ENCODE measurements at regions not wholly inside any gene's neighbourhood (a gene's known extent, or its start where the extent isn't known, plus 50 kb on each side); places are given as distances from the start of the nearest gene placed in this dataset.
"Not testable (repeated sequence)": the region's sequence is repeated elsewhere in the genome, so short reads cannot be mapped to it uniquely, and the experiment has no call there.

DNA sequence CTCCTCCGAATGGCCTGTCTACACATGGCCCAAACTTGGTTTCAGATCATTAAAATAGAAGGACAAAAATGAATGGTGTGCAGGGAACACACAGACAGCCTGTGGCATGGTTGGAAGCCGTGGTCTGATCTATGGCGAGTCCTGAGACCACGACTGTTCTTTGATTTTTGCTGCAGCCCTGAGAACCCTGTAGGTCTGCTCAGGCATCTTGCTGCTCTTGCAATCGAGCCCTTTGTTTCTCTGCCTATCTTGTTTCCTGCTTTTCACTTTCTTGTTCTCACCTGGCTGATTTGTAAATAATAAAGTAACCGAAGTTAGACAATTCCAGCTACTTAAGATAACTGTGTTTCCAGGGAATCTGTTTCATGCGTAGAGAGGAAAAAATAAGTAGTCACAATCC, 54.1 kb upstream of the NBPF9 start:
- H3K36me3 Mint-ChIP-seq (ENCODE audit: low read depth); H3K4me1 Mint-ChIP-seq (ENCODE audit: low read depth); H3K4me3 Mint-ChIP-seq (ENCODE audit: unreplicated experiment); H3K27ac Mint-ChIP-seq (ENCODE audit: unreplicated experiment); H3K9me3 Mint-ChIP-seq (ENCODE audit: low read depth); DNase-seq (ENCODE audit: low spot score); H3K27me3 Mint-ChIP-seq (ENCODE audit: low read depth): not testable (repeated sequence)

GRCh38 chr1:149158308-149158707, 55.0 kb upstream of the NBPF9 start:
- H3K4me1 Mint-ChIP-seq (ENCODE audit: low read depth); H3K4me3 Mint-ChIP-seq (ENCODE audit: unreplicated experiment); H3K9me3 Mint-ChIP-seq (ENCODE audit: low read depth); H3K36me3 Mint-ChIP-seq (ENCODE audit: low read depth); DNase-seq (ENCODE audit: low spot score); H3K27ac Mint-ChIP-seq (ENCODE audit: unreplicated experiment); H3K27me3 Mint-ChIP-seq (ENCODE audit: low read depth): not testable (repeated sequence)

GRCh38 chr1:149163063-149163444, 59.7 kb upstream of the NBPF9 start:
- H3K4me1 Mint-ChIP-seq (ENCODE audit: low read depth); H3K27me3 Mint-ChIP-seq (ENCODE audit: low read depth); H3K27ac Mint-ChIP-seq (ENCODE audit: unreplicated experiment); H3K36me3 Mint-ChIP-seq (ENCODE audit: low read depth); H3K9me3 Mint-ChIP-seq (ENCODE audit: low read depth); DNase-seq (ENCODE audit: low spot score): not testable (repeated sequence)
- peak overlapping the region; percentile 55 for H3K4me3 Mint-ChIP-seq (ENCODE audit: unreplicated experiment)

DNA sequence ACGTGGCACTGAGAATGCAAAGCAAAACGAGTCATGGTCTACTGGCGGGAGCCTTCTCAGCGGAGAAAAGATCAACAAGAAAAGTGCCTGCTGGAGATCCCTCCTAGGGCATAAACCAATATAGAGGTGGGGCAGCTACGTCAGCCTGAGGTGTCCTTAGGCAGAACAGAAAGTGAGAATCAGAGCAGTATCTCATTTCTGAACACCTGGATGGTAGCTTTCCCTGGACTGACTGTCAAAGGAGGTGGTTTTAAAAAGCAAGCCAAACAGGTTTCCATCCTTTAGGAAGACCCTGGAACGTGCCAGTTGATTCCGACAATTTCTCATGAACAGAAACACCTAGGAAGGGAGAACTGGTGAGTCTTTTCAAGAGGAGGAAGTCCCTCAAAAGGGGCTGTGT, 71.4 kb upstream of the NBPF9 start:
- DNase-seq (ENCODE audit: low spot score); H3K4me1 Mint-ChIP-seq (ENCODE audit: low read depth); H3K36me3 Mint-ChIP-seq (ENCODE audit: low read depth); H3K9me3 Mint-ChIP-seq (ENCODE audit: low read depth); H3K4me3 Mint-ChIP-seq (ENCODE audit: unreplicated experiment); H3K27me3 Mint-ChIP-seq (ENCODE audit: low read depth); H3K27ac Mint-ChIP-seq (ENCODE audit: unreplicated experiment): not testable (repeated sequence)

DNA sequence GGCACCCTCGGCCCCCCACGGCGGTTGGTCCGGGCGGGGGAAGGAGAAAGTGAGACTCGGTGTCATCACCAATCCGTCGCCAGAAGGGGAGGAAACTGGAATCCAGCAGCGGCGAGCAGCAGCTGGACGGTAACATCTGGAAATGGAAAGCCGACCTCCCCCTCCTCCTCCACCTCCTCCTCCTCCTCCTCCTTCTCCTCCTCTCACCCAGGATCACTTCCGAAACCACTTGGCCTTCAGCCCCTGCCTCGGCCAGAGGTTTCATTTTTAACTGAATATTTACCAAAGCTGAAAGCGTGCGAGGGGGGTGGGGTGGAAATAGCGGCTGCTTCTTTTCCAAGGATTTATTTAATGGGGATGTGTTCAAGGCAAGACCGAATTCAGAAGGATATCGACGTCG, 72.5 kb upstream of the NBPF9 start:
- H3K9me3 Mint-ChIP-seq (ENCODE audit: low read depth); H3K27me3 Mint-ChIP-seq (ENCODE audit: low read depth); H3K36me3 Mint-ChIP-seq (ENCODE audit: low read depth); H3K4me1 Mint-ChIP-seq (ENCODE audit: low read depth); DNase-seq (ENCODE audit: low spot score): not testable (repeated sequence)
- Mint-ChIP-seq H3K27ac (ENCODE audit: unreplicated experiment) (peak overlapping the region; percentile 69), H3K4me3 (ENCODE audit: unreplicated experiment) (peak overlapping the region; percentile 69)

DNA sequence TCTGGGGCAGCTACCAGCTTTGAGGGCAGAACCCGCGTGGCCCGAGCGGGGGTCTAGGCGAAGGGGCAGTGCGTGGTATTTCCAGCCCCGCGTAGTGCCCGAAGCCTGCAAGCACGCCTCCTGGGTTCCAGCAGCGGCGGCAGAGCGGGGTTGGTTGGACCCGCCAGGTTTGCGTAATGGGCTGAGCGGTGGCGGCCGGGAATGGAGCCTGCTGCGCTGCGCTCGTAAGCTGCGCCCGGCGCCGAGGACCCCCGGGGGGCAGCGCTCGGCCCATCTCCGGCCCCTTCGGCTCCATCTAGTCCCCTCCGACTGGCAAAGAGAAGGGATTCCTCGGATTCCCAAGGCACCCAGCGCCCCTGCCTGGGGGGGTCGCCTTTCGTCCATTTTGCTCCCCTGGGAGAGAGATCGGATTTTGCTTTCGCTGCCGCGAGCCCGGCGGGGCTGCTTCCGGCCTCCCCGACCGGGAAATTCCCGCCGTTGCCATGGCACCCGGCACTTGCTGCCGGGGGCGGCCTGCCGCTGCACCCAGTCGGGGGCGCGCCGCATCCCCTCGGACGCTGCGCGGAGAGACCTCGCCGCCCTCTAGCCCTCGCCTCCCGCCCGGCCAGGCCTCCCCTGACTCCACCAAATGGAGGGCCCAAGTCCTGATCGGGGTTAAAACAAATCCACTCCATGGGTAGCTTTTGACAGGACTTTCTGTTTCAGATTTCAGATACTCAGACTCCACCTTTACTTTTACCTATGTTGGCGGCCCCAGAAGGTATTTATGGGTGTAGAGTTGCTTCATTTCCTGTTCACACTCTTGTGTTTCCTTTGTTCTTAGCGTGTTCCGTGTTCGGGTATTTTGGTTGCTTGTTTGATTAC, 73.3 kb upstream of the NBPF9 start:
- H3K4me1 Mint-ChIP-seq (ENCODE audit: low read depth); H3K27me3 Mint-ChIP-seq (ENCODE audit: low read depth); H3K36me3 Mint-ChIP-seq (ENCODE audit: low read depth); DNase-seq (ENCODE audit: low spot score); H3K9me3 Mint-ChIP-seq (ENCODE audit: low read depth): not testable (repeated sequence)
- Mint-ChIP-seq H3K4me3 (ENCODE audit: unreplicated experiment) (peak overlapping the region; percentile 79), H3K27ac (ENCODE audit: unreplicated experiment) (peak overlapping the region; percentile 97)

GRCh38 chr1:149190742-149191141, 87.4 kb upstream of the NBPF9 start:
- not testable (repeated sequence) for H3K9me3 Mint-ChIP-seq (ENCODE audit: low read depth); H3K4me1 Mint-ChIP-seq (ENCODE audit: low read depth); DNase-seq (ENCODE audit: low spot score); H3K27me3 Mint-ChIP-seq (ENCODE audit: low read depth); H3K36me3 Mint-ChIP-seq (ENCODE audit: low read depth); H3K4me3 Mint-ChIP-seq (ENCODE audit: unreplicated experiment)
- peak overlapping the region; percentile 61 for H3K27ac Mint-ChIP-seq (ENCODE audit: unreplicated experiment)

- not testable (repeated sequence) for H3K9me3 Mint-ChIP-seq (ENCODE audit: low read depth); H3K27me3 Mint-ChIP-seq (ENCODE audit: low read depth); H3K36me3 Mint-ChIP-seq (ENCODE audit: low read depth); H3K4me3 Mint-ChIP-seq (ENCODE audit: unreplicated experiment); H3K27ac Mint-ChIP-seq (ENCODE audit: unreplicated experiment); DNase-seq (ENCODE audit: low spot score)
- H3K4me1 Mint-ChIP-seq (ENCODE audit: low read depth) = peaks cover 13% of the 10 kb centered on the region
Measured at GRCh38 chr1:149196651-149197050, 93.3 kb upstream of the NBPF9 start.

DNA sequence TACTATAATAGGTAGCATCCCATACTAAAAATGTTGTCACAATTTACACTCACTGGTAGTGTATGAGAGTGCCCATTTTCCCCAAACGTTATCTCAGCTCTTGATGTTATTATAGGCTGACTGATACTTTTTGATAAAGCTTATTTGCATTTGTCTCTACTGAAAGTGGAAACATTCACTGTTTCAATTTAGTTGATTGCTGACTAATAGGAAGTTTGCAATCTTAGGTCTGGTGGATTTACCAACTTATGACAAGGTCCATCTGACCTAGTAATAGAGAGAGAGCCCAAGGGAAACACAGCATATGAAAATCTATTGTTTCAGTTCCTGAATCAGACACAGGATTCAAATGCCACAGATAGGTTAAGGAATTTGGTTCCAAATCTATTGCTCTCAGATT, 97.2 kb upstream of the NBPF9 start:
- H3K36me3 Mint-ChIP-seq (ENCODE audit: low read depth); H3K27me3 Mint-ChIP-seq (ENCODE audit: low read depth); H3K27ac Mint-ChIP-seq (ENCODE audit: unreplicated experiment); H3K9me3 Mint-ChIP-seq (ENCODE audit: low read depth); DNase-seq (ENCODE audit: low spot score); H3K4me3 Mint-ChIP-seq (ENCODE audit: unreplicated experiment): not testable (repeated sequence)
- H3K4me1 Mint-ChIP-seq (ENCODE audit: low read depth) = peaks cover 13% of the 10 kb centered on the region

DNA sequence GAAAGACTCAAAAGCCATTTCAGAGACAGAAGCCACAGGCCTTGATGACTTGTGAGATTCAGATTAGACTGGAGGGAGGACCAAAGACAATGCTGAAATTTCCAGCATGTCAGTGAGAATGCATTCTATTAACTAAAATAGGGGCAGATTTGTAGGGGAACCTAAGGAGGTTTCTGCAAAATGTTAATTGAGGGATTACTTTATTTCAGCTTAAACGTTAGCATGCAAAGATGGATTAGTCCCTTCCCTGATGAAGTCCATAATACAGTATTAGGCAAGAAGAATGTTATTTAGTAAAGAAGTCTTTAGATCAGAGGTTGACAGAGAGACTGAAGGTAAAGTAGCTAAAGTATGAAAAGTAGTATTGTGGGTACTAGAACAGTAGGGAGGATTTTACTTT, 98.9 kb upstream of the NBPF9 start:
- H3K4me3 Mint-ChIP-seq (ENCODE audit: unreplicated experiment); H3K9me3 Mint-ChIP-seq (ENCODE audit: low read depth); H3K27me3 Mint-ChIP-seq (ENCODE audit: low read depth); H3K4me1 Mint-ChIP-seq (ENCODE audit: low read depth); H3K27ac Mint-ChIP-seq (ENCODE audit: unreplicated experiment); H3K36me3 Mint-ChIP-seq (ENCODE audit: low read depth); DNase-seq (ENCODE audit: low spot score): not testable (repeated sequence)

GRCh38 chr1:149204396-149204795, 101.0 kb upstream of the NBPF9 start:
- H3K27ac Mint-ChIP-seq (ENCODE audit: unreplicated experiment); H3K4me1 Mint-ChIP-seq (ENCODE audit: low read depth); H3K36me3 Mint-ChIP-seq (ENCODE audit: low read depth); H3K4me3 Mint-ChIP-seq (ENCODE audit: unreplicated experiment); H3K27me3 Mint-ChIP-seq (ENCODE audit: low read depth); H3K9me3 Mint-ChIP-seq (ENCODE audit: low read depth); DNase-seq (ENCODE audit: low spot score): not testable (repeated sequence)

DNA sequence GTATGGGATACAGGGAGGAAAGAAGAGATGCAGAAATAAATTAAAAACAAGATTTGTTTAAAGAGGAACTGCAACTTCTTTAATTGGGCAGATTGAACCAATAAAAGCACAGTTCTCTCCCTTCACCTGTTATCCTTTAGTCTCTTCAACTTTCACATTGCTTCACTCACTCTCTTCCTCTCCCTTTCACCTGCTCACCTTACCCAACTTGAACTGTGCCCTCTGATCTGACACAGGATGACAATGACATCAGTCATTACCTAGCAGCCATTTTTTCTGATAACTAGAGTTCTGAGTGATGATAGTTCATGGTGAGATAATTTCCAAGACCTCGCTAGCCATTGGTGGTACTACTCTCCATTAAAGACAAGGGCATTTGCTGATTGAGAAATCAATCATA, 105.5 kb upstream of the NBPF9 start:
- H3K4me1 Mint-ChIP-seq (ENCODE audit: low read depth); H3K27ac Mint-ChIP-seq (ENCODE audit: unreplicated experiment); DNase-seq (ENCODE audit: low spot score); H3K36me3 Mint-ChIP-seq (ENCODE audit: low read depth); H3K4me3 Mint-ChIP-seq (ENCODE audit: unreplicated experiment); H3K27me3 Mint-ChIP-seq (ENCODE audit: low read depth); H3K9me3 Mint-ChIP-seq (ENCODE audit: low read depth): not testable (repeated sequence)

DNA sequence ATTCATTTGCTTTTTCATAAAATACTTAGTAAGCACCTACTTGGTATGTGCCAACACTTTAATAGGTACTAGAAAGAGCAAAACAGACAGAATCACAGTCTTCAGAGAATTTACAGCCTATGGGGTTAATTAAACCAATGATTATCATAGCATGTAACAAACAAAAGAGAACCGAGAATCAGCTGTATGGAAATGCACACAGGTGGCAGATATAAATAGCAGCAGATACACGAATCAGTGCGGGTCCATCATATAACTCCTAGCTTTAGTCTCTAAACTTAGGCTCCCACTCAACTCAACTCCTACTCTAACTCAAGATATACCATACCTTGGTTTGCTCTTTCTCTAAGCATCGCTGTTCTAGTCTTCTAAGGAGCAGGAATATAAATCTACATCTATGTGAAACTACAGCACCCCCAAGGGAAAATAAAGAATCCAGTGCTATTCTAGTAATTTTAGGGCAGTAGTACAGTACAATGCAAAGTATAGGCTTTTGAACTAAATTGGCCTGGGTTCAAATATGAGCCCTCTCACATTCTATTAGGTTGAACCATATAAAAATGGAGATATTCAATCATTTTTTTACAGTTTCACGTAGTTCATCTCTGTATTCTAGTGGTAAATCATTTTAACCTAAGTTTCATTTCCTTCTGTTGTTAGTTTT, 108.5 kb upstream of the NBPF9 start:
- not testable (repeated sequence) for H3K9me3 Mint-ChIP-seq (ENCODE audit: low read depth); DNase-seq (ENCODE audit: low spot score); H3K27me3 Mint-ChIP-seq (ENCODE audit: low read depth); H3K4me3 Mint-ChIP-seq (ENCODE audit: unreplicated experiment); H3K36me3 Mint-ChIP-seq (ENCODE audit: low read depth); H3K4me1 Mint-ChIP-seq (ENCODE audit: low read depth)
- H3K27ac Mint-ChIP-seq (ENCODE audit: unreplicated experiment) = peak overlapping the region; percentile 41

All from chondrocyte (in vitro differentiated cells).